H9 (cell line): ENCODE measurements at regions not wholly inside any gene's neighbourhood (a gene's known extent, or its start where the extent isn't known, plus 50 kb on each side); places are given as distances from the start of the nearest gene placed in this dataset.

Experiments used
- DNase-seq: peaks from one replicate; pipeline ENCODE4 v3.0.0-alpha.2; 2017
- H2AFZ ChIP-seq: one replicate; pipeline ENCODE4 v1.6.1; 2013; ENCODE audit warnings: mild to moderate bottlenecking, low read length, control low read depth, moderate library complexity
- H2AK5ac ChIP-seq: 2 replicates; pipeline ENCODE4 v1.6.1; 2013; ENCODE audit warnings: low read length, control low read depth, mixed read lengths; ENCODE audit not compliant: insufficient read length
- H2BK120ac ChIP-seq: one replicate; pipeline ENCODE4 v1.6.1; 2013; ENCODE audit warnings: low read depth, mild to moderate bottlenecking, low read length, control low read depth, inconsistent platforms; ENCODE audit not compliant: poor library complexity, severe bottlenecking
- H2BK12ac ChIP-seq: 2 replicates; pipeline ENCODE4 v1.6.1; 2013; ENCODE audit warnings: low read length, control low read depth, mixed read lengths, low read depth; ENCODE audit not compliant: insufficient read length
- H2BK15ac ChIP-seq: 2 replicates; pipeline ENCODE4 v1.6.1; 2013; ENCODE audit warnings: low read depth, low read length, control low read depth
- H2BK20ac ChIP-seq: one replicate; pipeline ENCODE4 v1.6.1; 2013; ENCODE audit warnings: low read depth, mild to moderate bottlenecking, low read length, control low read depth, inconsistent platforms; ENCODE audit not compliant: poor library complexity, severe bottlenecking
- H2BK5ac ChIP-seq: 2 replicates; pipeline ENCODE4 v1.6.1; 2013; ENCODE audit warnings: low read length, control low read depth, mixed read lengths; ENCODE audit not compliant: insufficient read length
- H3K14ac ChIP-seq: 2 replicates; pipeline ENCODE4 v1.6.1; 2013; ENCODE audit warnings: low read length, control low read depth; ENCODE audit not compliant: insufficient read depth
- H3K18ac ChIP-seq: 2 replicates; pipeline ENCODE4 v1.6.1; 2013; ENCODE audit warnings: low read depth, mild to moderate bottlenecking, mixed read lengths, low read length, control low read depth; ENCODE audit not compliant: insufficient read length
- H3K23ac ChIP-seq: 2 replicates; pipeline ENCODE4 v1.6.1; 2013; ENCODE audit warnings: low read length, control low read depth, mixed read lengths, low read depth; ENCODE audit not compliant: insufficient read length
- H3K23me2 ChIP-seq: 2 replicates; pipeline ENCODE4 v1.6.1; 2013; ENCODE audit warnings: low read depth, mild to moderate bottlenecking, mixed read lengths, low read length, control low read depth; ENCODE audit not compliant: insufficient read length, poor library complexity, severe bottlenecking
- H3K27ac ChIP-seq: 2 replicates; pipeline ENCODE4 v1.5.1; 2013; ENCODE audit warnings: low read length, control low read depth, mixed read lengths, low read depth; ENCODE audit not compliant: insufficient read length
- H3K27me3 ChIP-seq: 2 replicates; pipeline ENCODE4 v1.6.1; 2013; ENCODE audit warnings: low read length, control low read depth, inconsistent platforms; ENCODE audit not compliant: insufficient read depth
- H3K4ac ChIP-seq: 2 replicates; pipeline ENCODE4 v1.6.1; 2013; ENCODE audit warnings: low read depth, mild to moderate bottlenecking, control low read depth, inconsistent platforms, low read length, moderate library complexity
- H3K4me1 ChIP-seq: 2 replicates; pipeline ENCODE4 v1.6.1; 2013; ENCODE audit warnings: low read length, control low read depth, inconsistent platforms; ENCODE audit not compliant: insufficient read depth
- H3K4me2 ChIP-seq: 2 replicates; pipeline ENCODE4 v1.6.1; 2013; ENCODE audit warnings: low read length, control low read depth, mixed read lengths; ENCODE audit not compliant: insufficient read length, insufficient read depth
- H3K56ac ChIP-seq: 2 replicates; pipeline ENCODE4 v1.6.1; 2013; ENCODE audit warnings: low read depth, mild to moderate bottlenecking, mixed read lengths, low read length, control low read depth; ENCODE audit not compliant: insufficient read length
- H3K79me1 ChIP-seq: 2 replicates; pipeline ENCODE4 v1.6.1; 2013; ENCODE audit warnings: low read depth, mild to moderate bottlenecking, moderate library complexity, low read length, control low read depth, inconsistent platforms; ENCODE audit not compliant: insufficient read depth, poor library complexity, severe bottlenecking
- H3K79me2 ChIP-seq: 2 replicates; pipeline ENCODE4 v1.6.1; 2013; ENCODE audit warnings: low read length, control low read depth, inconsistent platforms; ENCODE audit not compliant: insufficient read depth
- H3K9ac ChIP-seq: 2 replicates; pipeline ENCODE4 v1.6.1; 2013; ENCODE audit warnings: low read length, control low read depth, mixed read lengths; ENCODE audit not compliant: insufficient read length; ENCODE audit errors: extremely low read depth
- H3K9me3 ChIP-seq: one replicate; pipeline ENCODE4 v1.6.1; 2013; ENCODE audit warnings: low read depth, low read length, inconsistent platforms; ENCODE audit not compliant: control insufficient read depth
- H3T11ph ChIP-seq: one replicate; pipeline ENCODE4 v1.6.1; 2013; ENCODE audit warnings: mild to moderate bottlenecking, low read length, control low read depth, inconsistent platforms
- H4K20me1 ChIP-seq: one replicate; pipeline ENCODE4 v1.6.1; 2013; ENCODE audit not compliant: control insufficient read depth, insufficient read length, insufficient read depth
- H4K5ac ChIP-seq: 2 replicates; pipeline ENCODE4 v1.6.1; 2013; ENCODE audit warnings: low read depth, mild to moderate bottlenecking, mixed read lengths, low read length, control low read depth; ENCODE audit not compliant: insufficient read length
- H4K8ac ChIP-seq: replicated peaks from 2 replicates; pipeline ENCODE4 v1.6.1; 2013; ENCODE audit warnings: low read length, control low read depth, mixed read lengths, low read depth; ENCODE audit not compliant: insufficient read length
- H4K91ac ChIP-seq: 2 replicates; pipeline ENCODE4 v1.6.1; 2013; ENCODE audit warnings: low read depth, mild to moderate bottlenecking, moderate library complexity, mixed read lengths, low read length, control low read depth; ENCODE audit not compliant: insufficient read length
- H3K27ac Mint-ChIP-seq, 3 experiments: 2 replicates in 2 of 3; 3 replicates in 1 of 3; pipeline ENCODE4 v1.8.0; 2020 to 2021; ENCODE audit warnings: mixed read lengths in 3 of 3, mild to moderate bottlenecking in 1 of 3, moderate library complexity in 1 of 3
- H3K27me3 Mint-ChIP-seq: 2 replicates; pipeline ENCODE4 v1.8.0; 2021; ENCODE audit warnings: low read depth, mild to moderate bottlenecking, moderate library complexity, mixed read lengths
- H3K36me3 Mint-ChIP-seq, 3 experiments: 2 replicates in 2 of 3; 3 replicates in 1 of 3; pipeline ENCODE4 v1.8.0; 2020 to 2021; ENCODE audit warnings: low read depth in 3 of 3, mixed read lengths in 3 of 3; ENCODE audit not compliant: insufficient read depth in 1 of 3
- H3K4me1 Mint-ChIP-seq, 2 experiments: 2 replicates each; pipeline ENCODE4 v1.8.0; 2020; ENCODE audit warnings: mixed read lengths in 2 of 2
- H3K4me3 Mint-ChIP-seq, 2 experiments: 2 replicates in 1 of 2; 3 replicates in 1 of 2; pipeline ENCODE4 v1.8.0; 2020 to 2021; ENCODE audit warnings: mild to moderate bottlenecking in 2 of 2, mixed read lengths in 2 of 2, moderate library complexity in 1 of 2
- H3K9me3 Mint-ChIP-seq, 2 experiments: 2 replicates in 1 of 2; 3 replicates in 1 of 2; pipeline ENCODE4 v1.8.0; 2020; ENCODE audit warnings: mild to moderate bottlenecking in 2 of 2, mixed read lengths in 2 of 2, moderate library complexity in 1 of 2
- CTCF ChIP-seq: fragments of 200-600 bp; sonication (generic); conservative IDR thresholded peaks from 3 replicates; pipeline ENCODE4 v1.8.0; 2021; ENCODE audit warnings: antibody characterized with exemption, mild to moderate bottlenecking
- WGBS: extraction: QIAGEN DNeasy Blood & Tissue Kit; methylation state at CpG from one replicate; pipeline ENCODE4 v1.1.7; 2013; ENCODE audit warnings: missing lambda C conversion rate, low lambda C conversion rate, mixed read lengths; ENCODE audit not compliant: insufficient read length; ENCODE audit errors: extremely low coverage; 5-methylcytosine and 5-hydroxymethylcytosine counted together

GRCh38 chr1:147444381-147444780 is 96.9 kb upstream of the BCL9 start:
- H2AFZ ChIP-seq = no peak overlapping the region
- H3K27ac Mint-ChIP-seq = no peak overlapping the region
- H3K23ac ChIP-seq = no peak overlapping the region
- no peak overlapping the region for H4K91ac ChIP-seq
- H4K5ac ChIP-seq = no peak overlapping the region
- H3K9ac ChIP-seq = no peak overlapping the region
- H3K79me2 ChIP-seq = no peaks in the 10 kb centered on the region
- no peaks in the 10 kb centered on the region for H3K79me1 ChIP-seq
- no peak overlapping the region for H3T11ph ChIP-seq
- no peak overlapping the region for H3K18ac ChIP-seq
- no peak overlapping the region for H4K8ac ChIP-seq
- H3K9me3 Mint-ChIP-seq = peaks cover 12 to 29% of the 10 kb centered on the region in 2 experiments
- H3K4me2 ChIP-seq = no peak overlapping the region
- no peak overlapping the region for H2BK15ac ChIP-seq
- H3K4me1 Mint-ChIP-seq = no peaks in the 10 kb centered on the region
- no peak overlapping the region for H2BK12ac ChIP-seq
- no peaks in the 10 kb centered on the region for H3K23me2 ChIP-seq
- TF ChIP-seq CTCF = no peak
- H2BK120ac ChIP-seq = no peak overlapping the region
- no peak overlapping the region for H2BK20ac ChIP-seq
- no peak overlapping the region for H2BK5ac ChIP-seq
- no peak overlapping the region for H3K27ac ChIP-seq
- H3K27me3 ChIP-seq = no peaks in the 10 kb centered on the region
- no CpG with 5 or more reads among the region's 1 CpG for WGBS
- no peaks in the 10 kb centered on the region for H3K4me1 ChIP-seq
- H2AK5ac ChIP-seq = no peak overlapping the region
- H4K20me1 ChIP-seq = no peaks in the 10 kb centered on the region
- DNase-seq = no peak
- no peak overlapping the region for H3K56ac ChIP-seq
- peaks cover 3 to 6% (median 3%) of the 10 kb centered on the region in 3 experiments; a peak in 5 of 7 replicates for H3K36me3 Mint-ChIP-seq
- H3K9me3 ChIP-seq = no peaks in the 10 kb centered on the region
- H3K4me3 Mint-ChIP-seq = no peak overlapping the region
- no peak overlapping the region for H3K14ac ChIP-seq
- H3K27me3 Mint-ChIP-seq = no peaks in the 10 kb centered on the region; the same call in 1 of the 2 replicates
- H3K4ac ChIP-seq = no peak overlapping the region
